ENCODE measurements at regions not wholly inside any gene's neighbourhood (a gene's known extent, or its start where the extent isn't known, plus 50 kb on each side); places are given as distances from the start of the nearest gene placed in this dataset.

DNA sequence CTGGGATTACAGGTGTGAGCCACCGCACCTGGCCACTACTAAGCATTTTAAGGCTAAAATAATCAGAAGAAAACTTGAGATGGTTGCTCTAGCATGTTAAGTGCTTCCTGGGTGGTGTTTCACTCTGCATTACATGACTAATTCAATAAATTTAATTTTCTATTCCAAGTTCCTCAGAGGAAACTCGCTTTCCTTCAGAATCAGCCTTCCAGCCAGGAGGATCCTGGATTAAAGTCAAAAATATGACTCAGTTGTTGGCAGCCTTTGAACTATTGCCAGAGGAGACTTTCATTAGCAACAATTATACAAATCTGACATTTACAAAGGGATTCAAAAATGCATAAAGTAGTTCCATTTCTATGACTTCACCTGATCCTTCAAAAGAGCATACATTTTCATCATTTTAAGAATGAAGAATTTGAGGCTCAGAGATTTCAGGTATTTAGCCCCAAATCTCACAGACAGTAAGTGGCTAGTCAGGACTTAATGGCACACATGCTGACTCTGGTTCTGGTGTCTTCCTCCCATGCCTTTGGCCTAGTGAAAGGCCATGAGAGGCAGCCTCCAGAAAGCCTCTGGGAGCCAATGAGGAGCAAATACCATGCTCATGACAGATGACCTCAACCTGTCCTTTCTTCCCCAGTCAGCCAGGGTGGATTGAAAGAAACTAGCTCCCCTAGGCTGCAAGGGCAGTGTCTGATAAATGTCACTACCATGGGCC, 115.7 kb downstream of the MAP3K21 start:
- Histone ChIP-seq H3K4me3 (no peak overlapping the region), H3K27me3 (peaks cover 0 to 30% (median 13%) of the 10 kb centered on the region in 7 donors), H3K36me3 (no peaks in the 10 kb centered on the region), H3K9me3 (peaks cover 0 to 13% (median 0%) of the 10 kb centered on the region in 11 donors), H3K4me1 (peaks cover 0 to 4% (median 0%) of the 10 kb centered on the region in 9 donors), H3K27ac (no peak overlapping the region)
- intact Hi-C loops (cut with DNase I) = loop anchor here in 8 of 10 donors (2.0 to 10.0 kb wide), 4 partner anchors 348 to 624 kb away; no protein-coding TSS in a partner anchor
- TF ChIP-seq, protein P1, sequence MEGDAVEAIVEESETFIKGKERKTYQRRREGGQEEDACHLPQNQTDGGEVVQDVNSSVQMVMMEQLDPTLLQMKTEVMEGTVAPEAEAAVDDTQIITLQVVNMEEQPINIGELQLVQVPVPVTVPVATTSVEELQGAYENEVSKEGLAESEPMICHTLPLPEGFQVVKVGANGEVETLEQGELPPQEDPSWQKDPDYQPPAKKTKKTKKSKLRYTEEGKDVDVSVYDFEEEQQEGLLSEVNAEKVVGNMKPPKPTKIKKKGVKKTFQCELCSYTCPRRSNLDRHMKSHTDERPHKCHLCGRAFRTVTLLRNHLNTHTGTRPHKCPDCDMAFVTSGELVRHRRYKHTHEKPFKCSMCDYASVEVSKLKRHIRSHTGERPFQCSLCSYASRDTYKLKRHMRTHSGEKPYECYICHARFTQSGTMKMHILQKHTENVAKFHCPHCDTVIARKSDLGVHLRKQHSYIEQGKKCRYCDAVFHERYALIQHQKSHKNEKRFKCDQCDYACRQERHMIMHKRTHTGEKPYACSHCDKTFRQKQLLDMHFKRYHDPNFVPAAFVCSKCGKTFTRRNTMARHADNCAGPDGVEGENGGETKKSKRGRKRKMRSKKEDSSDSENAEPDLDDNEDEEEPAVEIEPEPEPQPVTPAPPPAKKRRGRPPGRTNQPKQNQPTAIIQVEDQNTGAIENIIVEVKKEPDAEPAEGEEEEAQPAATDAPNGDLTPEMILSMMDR (IDR thresholded peaks at IDR 0.05) = no peak
- ATAC-seq (peak in 1 of 8 donors; percentile 27), DNase-seq (no peak)
- WGBS, 2 donors = 47 to 48% methylated on average over 2 of the region's 2 CpGs

DNA sequence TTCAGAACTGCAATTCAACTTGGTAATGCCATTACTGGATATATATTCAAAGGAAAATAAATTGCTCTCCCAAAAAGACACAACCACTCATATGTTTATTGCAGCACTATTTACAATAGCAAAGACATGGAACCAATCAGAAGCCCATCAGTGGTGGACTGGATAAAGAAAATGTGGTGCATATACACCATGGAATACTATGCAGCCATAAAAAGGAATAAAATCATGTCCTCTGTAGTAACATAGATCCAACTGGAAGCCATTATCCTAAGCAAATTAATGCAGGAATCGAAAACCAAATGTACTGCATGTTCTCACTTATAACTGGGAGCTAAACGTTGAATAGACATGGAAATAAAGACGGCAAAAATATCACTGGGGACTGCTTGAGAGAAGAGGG, 117.0 kb downstream of the MAP3K21 start:
- H3K4me3 ChIP-seq = no peak overlapping the region
- H3K4me1 ChIP-seq = peaks cover 0 to 4% (median 0%) of the 10 kb centered on the region in 9 donors
- no peak overlapping the region for H3K27ac ChIP-seq
- ATAC-seq (no peak), DNase-seq (no peak)
- 90 to 91% methylated on average over 3 of the region's 3 CpGs for WGBS, 2 donors
- H3K27me3 ChIP-seq = peaks cover 0 to 23% (median 8%) of the 10 kb centered on the region in 7 donors
- peaks cover 0 to 13% (median 0%) of the 10 kb centered on the region in 11 donors for H3K9me3 ChIP-seq
- intact Hi-C loops (cut with DNase I) = loop anchor here in 8 of 10 donors (5.0 to 10.0 kb wide), 3 partner anchors 348 to 623 kb away; no protein-coding TSS in a partner anchor
- no peaks in the 10 kb centered on the region for H3K36me3 ChIP-seq
- TF ChIP-seq, protein P1 (IDR thresholded peaks at IDR 0.05) = no peak

DNA sequence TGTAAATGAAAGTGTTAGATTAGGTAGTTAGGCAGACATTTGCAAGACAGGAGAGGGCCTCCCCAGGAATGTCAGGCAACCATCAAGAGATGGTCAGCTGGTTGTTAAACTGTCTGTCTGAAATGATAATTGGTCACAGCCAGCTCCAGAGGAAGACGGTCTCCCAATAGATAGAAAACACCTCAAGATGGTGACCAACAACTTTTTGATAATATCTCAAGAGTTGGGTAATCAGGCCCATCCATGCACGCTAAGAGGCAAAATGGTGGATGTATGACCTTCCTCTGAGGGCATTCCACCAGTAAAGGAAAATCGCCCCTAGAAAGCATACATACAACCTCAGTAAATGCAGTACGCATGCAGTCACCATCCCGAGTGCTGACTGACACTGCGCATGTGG, 118.2 kb downstream of the MAP3K21 start:
- TF ChIP-seq, protein P1 (IDR thresholded peaks at IDR 0.05) = no peak
- intact Hi-C loops (cut with DNase I) = loop anchor here in 2 of 10 donors (10.0 kb wide), 1 partner anchor 349 kb away; no protein-coding TSS in a partner anchor
- ATAC-seq (no peak), DNase-seq (no peak)
- Histone ChIP-seq H3K36me3 (no peaks in the 10 kb centered on the region), H3K27me3 (peaks cover 0 to 10% (median 0%) of the 10 kb centered on the region in 7 donors), H3K9me3 (peaks cover 0 to 13% (median 0%) of the 10 kb centered on the region in 11 donors), H3K4me1 (peaks cover 0 to 4% (median 0%) of the 10 kb centered on the region in 9 donors), H3K4me3 (no peak overlapping the region), H3K27ac (no peak overlapping the region)
- 96% methylated on average over 6 of the region's 6 CpGs for WGBS, 2 donors

DNA sequence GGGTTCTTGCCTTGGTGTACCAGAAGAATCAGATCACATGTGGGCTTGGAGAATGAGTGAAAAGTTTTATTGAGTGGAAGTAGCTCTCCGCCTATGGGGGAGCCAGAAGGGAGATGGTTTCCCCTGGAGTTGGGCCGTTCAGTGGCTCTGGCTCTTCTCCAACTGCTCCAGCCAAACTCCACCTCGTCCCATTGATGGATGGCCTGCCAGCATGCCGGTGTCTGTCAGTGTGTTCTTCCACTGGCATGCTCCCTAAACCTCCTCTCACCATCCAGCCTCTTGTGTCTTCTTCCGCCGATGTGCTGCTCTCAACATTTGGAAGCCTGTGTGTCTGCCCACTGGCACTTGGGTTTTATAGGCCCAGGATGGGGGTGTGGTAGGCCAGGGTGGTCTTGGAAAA, 119.4 kb downstream of the MAP3K21 start:
- 76 to 85% methylated on average over 6 of the region's 6 CpGs for WGBS, 2 donors

More for the DNA sequence above, 119.4 kb downstream of the MAP3K21 start:
- peaks cover 0 to 13% (median 0%) of the 10 kb centered on the region in 11 donors for H3K9me3 ChIP-seq
- TF ChIP-seq, protein P1 (IDR thresholded peaks at IDR 0.05) = no peak
- H3K36me3 ChIP-seq = no peaks in the 10 kb centered on the region
- no peak overlapping the region for H3K4me3 ChIP-seq
- DNase-seq = no peak
- ATAC-seq = no peak
- intact Hi-C loops (cut with DNase I) = loop anchor here in 2 of 10 donors (10.0 kb wide), 1 partner anchor 348 kb away; no protein-coding TSS in a partner anchor
- no peak overlapping the region for H3K27ac ChIP-seq
- peaks cover 0 to under 1% (median 0%) of the 10 kb centered on the region in 7 donors for H3K27me3 ChIP-seq
- H3K4me1 ChIP-seq = peaks cover 0 to 4% (median 0%) of the 10 kb centered on the region in 9 donors
